ENCODE measurements at regions not wholly inside any gene's neighbourhood (a gene's known extent, or its start where the extent isn't known, plus 50 kb on each side); places are given as distances from the start of the nearest gene placed in this dataset.

GRCh38 chr11:98871690-98872089 is 149.1 kb upstream of the CNTN5 start:
- no peak overlapping the region for H3K27ac Mint-ChIP-seq
- Histone ChIP-seq H3K79me2 (ENCODE audit: low read depth) (no peaks in the 10 kb centered on the region), H3K36me3 (no peaks in the 10 kb centered on the region), H3K27me3 (no peaks in the 10 kb centered on the region), H3K4me3 (no peak overlapping the region), H3K9ac (no peak overlapping the region), H3K9me3 (ENCODE audit: low read depth) (no peaks in the 10 kb centered on the region), H4K20me1 (ENCODE audit: low read depth) (no peaks in the 10 kb centered on the region), H3K4me1 (no peaks in the 10 kb centered on the region), H3K27ac (no peak overlapping the region), H3K4me2 (no peak overlapping the region), H2AFZ (replicated peaks) (no peak overlapping the region), H3F3A (ENCODE audit: low read depth) (no peaks in the 10 kb centered on the region)
- H3K27me3 Mint-ChIP-seq (ENCODE audit: insufficient read depth, low read depth): no peaks in the 10 kb centered on the region
- no peaks in the 10 kb centered on the region for H3K36me3 Mint-ChIP-seq
- H3K4me3 Mint-ChIP-seq: no peak overlapping the region
- no peaks in the 10 kb centered on the region for H3K4me1 Mint-ChIP-seq
- no peaks in the 10 kb centered on the region for H3K9me3 Mint-ChIP-seq
- no peak for DNase-seq (ENCODE audit: low spot score)
- TF ChIP-seq EZH2 (IDR thresholded peaks at IDR 0.05) (no peak), EZH2phosphoT487 (IDR thresholded peaks at IDR 0.05) (no peak), CTCF (IDR thresholded peaks at IDR 0.05) (no peak)

- Mint-ChIP-seq H3K27me3 (ENCODE audit: insufficient read depth, low read depth) (no peaks in the 10 kb centered on the region), H3K36me3 (no peaks in the 10 kb centered on the region), H3K4me1 (no peaks in the 10 kb centered on the region), H3K27ac (no peak overlapping the region), H3K4me3 (no peak overlapping the region), H3K9me3 (no peaks in the 10 kb centered on the region)
- Histone ChIP-seq H3K4me3 (no peak overlapping the region), H3K4me2 (no peak overlapping the region), H3K36me3 (no peaks in the 10 kb centered on the region), H4K20me1 (ENCODE audit: low read depth) (no peaks in the 10 kb centered on the region), H3F3A (ENCODE audit: low read depth) (peaks cover 3% of the 10 kb centered on the region), H3K27me3 (no peaks in the 10 kb centered on the region), H3K79me2 (ENCODE audit: low read depth) (no peaks in the 10 kb centered on the region), H2AFZ (replicated peaks) (no peak overlapping the region), H3K27ac (no peak overlapping the region), H3K9ac (no peak overlapping the region), H3K4me1 (peaks cover 14% of the 10 kb centered on the region), H3K9me3 (ENCODE audit: low read depth) (no peaks in the 10 kb centered on the region)
- no peak for TF ChIP-seq EZH2phosphoT487 (IDR thresholded peaks at IDR 0.05)
- TF ChIP-seq CTCF (IDR thresholded peaks at IDR 0.05): no peak
- DNase-seq (ENCODE audit: low spot score): no peak
Observed at GRCh38 chr11:98874050-98874449, 146.7 kb upstream of the CNTN5 start.

- H3K4me3 ChIP-seq: no peak overlapping the region
- Mint-ChIP-seq H3K36me3 (no peaks in the 10 kb centered on the region), H3K4me3 (no peak overlapping the region), H3K9me3 (peaks cover 4% of the 10 kb centered on the region), H3K27me3 (ENCODE audit: insufficient read depth, low read depth) (no peaks in the 10 kb centered on the region), H3K4me1 (no peaks in the 10 kb centered on the region), H3K27ac (no peak overlapping the region)
- H3K4me1 ChIP-seq: no peaks in the 10 kb centered on the region
- no peak for DNase-seq (ENCODE audit: low spot score)
- no peaks in the 10 kb centered on the region for H3K79me2 ChIP-seq (ENCODE audit: low read depth)
- H3F3A ChIP-seq (ENCODE audit: low read depth): no peaks in the 10 kb centered on the region
- H3K27me3 ChIP-seq: no peaks in the 10 kb centered on the region
- no peaks in the 10 kb centered on the region for H4K20me1 ChIP-seq (ENCODE audit: low read depth)
- H2AFZ ChIP-seq (replicated peaks): no peak overlapping the region
- H3K4me2 ChIP-seq: no peak overlapping the region
- TF ChIP-seq EZH2phosphoT487 (IDR thresholded peaks at IDR 0.05): no peak
- TF ChIP-seq EZH2 (IDR thresholded peaks at IDR 0.05): no peak
- TF ChIP-seq CTCF (IDR thresholded peaks at IDR 0.05): no peak
- no peaks in the 10 kb centered on the region for H3K36me3 ChIP-seq
- no peak overlapping the region for H3K27ac ChIP-seq
- no peaks in the 10 kb centered on the region for H3K9me3 ChIP-seq (ENCODE audit: low read depth)
- H3K9ac ChIP-seq: no peak overlapping the region
Observed at GRCh38 chr11:98895936-98896335, 124.8 kb upstream of the CNTN5 start.

GRCh38 chr11:98940913-98941312 is 79.8 kb upstream of the CNTN5 start:
- no peaks in the 10 kb centered on the region for H3F3A ChIP-seq (ENCODE audit: low read depth)
- H4K20me1 ChIP-seq (ENCODE audit: low read depth): no peaks in the 10 kb centered on the region
- H3K79me2 ChIP-seq (ENCODE audit: low read depth): no peaks in the 10 kb centered on the region
- H3K4me3 Mint-ChIP-seq: no peak overlapping the region
- no peaks in the 10 kb centered on the region for H3K36me3 Mint-ChIP-seq
- H3K4me1 Mint-ChIP-seq: no peaks in the 10 kb centered on the region
- H3K9me3 ChIP-seq (ENCODE audit: low read depth): no peaks in the 10 kb centered on the region
- no peaks in the 10 kb centered on the region for H3K9me3 Mint-ChIP-seq
- no peaks in the 10 kb centered on the region for H3K27me3 Mint-ChIP-seq (ENCODE audit: insufficient read depth, low read depth)
- TF ChIP-seq CTCF (IDR thresholded peaks at IDR 0.05) (no peak), EZH2 (IDR thresholded peaks at IDR 0.05) (no peak), EZH2phosphoT487 (IDR thresholded peaks at IDR 0.05) (no peak)
- no peak overlapping the region for H3K27ac ChIP-seq
- H3K36me3 ChIP-seq: no peaks in the 10 kb centered on the region
- no peak overlapping the region for H2AFZ ChIP-seq (replicated peaks)
- H3K4me1 ChIP-seq: no peaks in the 10 kb centered on the region
- H3K27ac Mint-ChIP-seq: no peak overlapping the region
- no peak overlapping the region for H3K4me2 ChIP-seq
- H3K4me3 ChIP-seq: no peak overlapping the region
- no peaks in the 10 kb centered on the region for H3K27me3 ChIP-seq
- H3K9ac ChIP-seq: no peak overlapping the region
- peak; percentile 11 for DNase-seq (ENCODE audit: low spot score)
